ENCODE measurements at regions not wholly inside any gene's neighbourhood (a gene's known extent, or its start where the extent isn't known, plus 50 kb on each side); places are given as distances from the start of the nearest gene placed in this dataset.

GRCh38 chr1:79262745-79263258, 256.3 kb upstream of the ADGRL4 start:
- TF ChIP-seq CTCF (conservative IDR thresholded peaks at IDR 0.05) = no peak
- Mint-ChIP-seq H3K27ac (peak overlapping the region; percentile 85), H3K27me3 (ENCODE audit: insufficient read depth) (no peaks in the 10 kb centered on the region), H3K9me3 (no peaks in the 10 kb centered on the region), H3K4me3 (peak overlapping the region; percentile 10), H3K4me1 (peaks cover 30% of the 10 kb centered on the region), H3K36me3 (ENCODE audit: low read depth) (no peaks in the 10 kb centered on the region)
- WGBS, 2 experiments (ENCODE audit: insufficient coverage in 1 of 2, insufficient read length in 1 of 2) = 10 to 35% methylated on average over 1 to 3 of the region's 3 CpGs
- no peaks in the 10 kb centered on the region for H3K36me3 ChIP-seq (ENCODE audit: control insufficient read depth, insufficient read depth, low read length)
- no peak overlapping the region for H3K4me3 ChIP-seq (ENCODE audit: low read length)
- no peak overlapping the region for H3K27ac ChIP-seq (ENCODE audit: low read depth, low read length)
- DNase-seq = peak; percentile 72
- H3K9me3 ChIP-seq (ENCODE audit: control insufficient read depth, low read length) = no peaks in the 10 kb centered on the region
- H3K4me1 ChIP-seq (ENCODE audit: control insufficient read depth, insufficient read depth, low read length) = peaks cover 5% of the 10 kb centered on the region
- H3K27me3 ChIP-seq (ENCODE audit: control insufficient read depth, insufficient read depth, low read length, poor library complexity, severe bottlenecking) = no peaks in the 10 kb centered on the region
- H3K9ac ChIP-seq (ENCODE audit: extremely low read depth, low read length, poor library complexity, severe bottlenecking) = no peak overlapping the region

GRCh38 chr1:79259390-79260336, 253.1 kb upstream of the ADGRL4 start:
- Histone ChIP-seq H3K27me3 (ENCODE audit: control insufficient read depth, insufficient read depth, low read length, poor library complexity, severe bottlenecking) (no peaks in the 10 kb centered on the region), H3K9ac (ENCODE audit: extremely low read depth, low read length, poor library complexity, severe bottlenecking) (no peak overlapping the region), H3K4me3 (ENCODE audit: low read length) (no peak overlapping the region), H3K9me3 (ENCODE audit: control insufficient read depth, low read length) (no peaks in the 10 kb centered on the region), H3K27ac (ENCODE audit: low read depth, low read length) (no peak overlapping the region), H3K36me3 (ENCODE audit: control insufficient read depth, insufficient read depth, low read length) (no peaks in the 10 kb centered on the region), H3K4me1 (ENCODE audit: control insufficient read depth, insufficient read depth, low read length) (peaks cover 5% of the 10 kb centered on the region)
- H3K9me3 Mint-ChIP-seq = no peaks in the 10 kb centered on the region
- no peak for DNase-seq
- H3K36me3 Mint-ChIP-seq (ENCODE audit: low read depth) = no peaks in the 10 kb centered on the region
- H3K4me3 Mint-ChIP-seq = no peak overlapping the region
- WGBS, 2 experiments (ENCODE audit: insufficient coverage in 1 of 2, insufficient read length in 1 of 2) = 14 to 41% methylated on average over 1 to 2 of the region's 5 CpGs
- peak overlapping the region; percentile 45 for H3K27ac Mint-ChIP-seq
- H3K4me1 Mint-ChIP-seq = peaks cover 30% of the 10 kb centered on the region
- peak; percentile 86 for TF ChIP-seq CTCF (conservative IDR thresholded peaks at IDR 0.05)
- H3K27me3 Mint-ChIP-seq (ENCODE audit: insufficient read depth) = no peaks in the 10 kb centered on the region

GRCh38 chr1:79255421-79255820, 248.9 kb upstream of the ADGRL4 start:
- H3K4me3 ChIP-seq (ENCODE audit: low read length) = no peak overlapping the region
- Mint-ChIP-seq H3K27me3 (ENCODE audit: insufficient read depth) (no peaks in the 10 kb centered on the region), H3K36me3 (ENCODE audit: low read depth) (no peaks in the 10 kb centered on the region), H3K9me3 (no peaks in the 10 kb centered on the region), H3K4me1 (peaks cover 4% of the 10 kb centered on the region), H3K4me3 (no peak overlapping the region), H3K27ac (no peak overlapping the region)
- no peak overlapping the region for H3K27ac ChIP-seq (ENCODE audit: low read depth, low read length)
- DNase-seq = no peak
- TF ChIP-seq CTCF (conservative IDR thresholded peaks at IDR 0.05) = no peak
- 100% methylated on average over 1 of the region's 2 CpGs; no CpG with 5 or more reads in 1 of the 2 experiments for WGBS, 2 experiments (ENCODE audit: insufficient coverage in 1 of 2, insufficient read length in 1 of 2)
- H3K9ac ChIP-seq (ENCODE audit: extremely low read depth, low read length, poor library complexity, severe bottlenecking) = no peak overlapping the region
- no peaks in the 10 kb centered on the region for H3K4me1 ChIP-seq (ENCODE audit: control insufficient read depth, insufficient read depth, low read length)
- no peaks in the 10 kb centered on the region for H3K36me3 ChIP-seq (ENCODE audit: control insufficient read depth, insufficient read depth, low read length)
- H3K9me3 ChIP-seq (ENCODE audit: control insufficient read depth, low read length) = no peaks in the 10 kb centered on the region
- H3K27me3 ChIP-seq (ENCODE audit: control insufficient read depth, insufficient read depth, low read length, poor library complexity, severe bottlenecking) = no peaks in the 10 kb centered on the region

Measured in endodermal cell (in vitro differentiated cells).